CD8-positive, alpha-beta memory T cell (primary cell): ENCODE measurements at regions not wholly inside any gene's neighbourhood (a gene's known extent, or its start where the extent isn't known, plus 50 kb on each side); places are given as distances from the start of the nearest gene placed in this dataset.

Source experiments
- CTCF ChIA-PET: fragments of 350-600 bp; sonication (Branson Sonifier 250); formaldehyde crosslinking; loops from one replicate; lab custom pipeline; 2021; ENCODE audit warnings: antibody characterized with exemption; lab: Charles Lee
- POLR2A ChIA-PET: fragments of 350-600 bp; sonication (Branson Sonifier 250); formaldehyde crosslinking; loops from one replicate; lab custom pipeline; 2021; ENCODE audit warnings: antibody characterized with exemption; lab: Charles Lee
- DNase-seq, 5 donors: peaks; one replicate each; pipeline versions ENCODE4 v3.0.0 to v3.0.0-alpha.2; 2020 to 2022; ENCODE audit warnings: mixed read lengths in 1 of 5
- H3K27ac ChIP-seq: one replicate; pipeline ENCODE4 v1.7.0; 2013; ENCODE audit warnings: low read depth, mild to moderate bottlenecking, low read length, moderate library complexity
- H3K27me3 ChIP-seq: 2 replicates; pipeline ENCODE4 v1.7.0; 2013; ENCODE audit warnings: low read length, mild to moderate bottlenecking; ENCODE audit not compliant: insufficient read depth, poor library complexity, severe bottlenecking
- H3K36me3 ChIP-seq: 2 replicates; pipeline ENCODE4 v1.7.0; 2013; ENCODE audit warnings: mild to moderate bottlenecking, low read length, moderate library complexity; ENCODE audit not compliant: insufficient read depth
- H3K4me1 ChIP-seq: 2 replicates; pipeline ENCODE4 v1.7.0; 2013; ENCODE audit warnings: mild to moderate bottlenecking, low read length, moderate library complexity; ENCODE audit not compliant: insufficient read depth
- H3K4me3 ChIP-seq: 2 replicates; pipeline ENCODE4 v1.7.0; 2013; ENCODE audit warnings: mild to moderate bottlenecking, low read length
- H3K9me3 ChIP-seq: 2 replicates; pipeline ENCODE4 v1.7.0; 2013; ENCODE audit warnings: mild to moderate bottlenecking, low read length
- H3K27ac Mint-ChIP-seq, 8 donors: one replicate each; pipeline ENCODE4 v1.8.0; 2020 to 2021; ENCODE audit warnings: mixed read lengths in 8 of 8, mild to moderate bottlenecking in 6 of 8, inconsistent platforms in 3 of 8, moderate library complexity in 3 of 8
- H3K27me3 Mint-ChIP-seq, 2 donors: one replicate each; pipeline ENCODE4 v1.8.0; 2020 to 2021; ENCODE audit warnings: mixed read lengths in 2 of 2, mild to moderate bottlenecking in 1 of 2, moderate library complexity in 1 of 2
- H3K36me3 Mint-ChIP-seq, 3 donors: one replicate each; pipeline ENCODE4 v1.8.0; 2020 to 2021; ENCODE audit warnings: mixed read lengths in 3 of 3, inconsistent platforms in 1 of 3, mild to moderate bottlenecking in 1 of 3
- H3K4me1 Mint-ChIP-seq, 3 donors: one replicate each; pipeline ENCODE4 v1.8.0; 2020 to 2021; ENCODE audit warnings: mixed read lengths in 3 of 3, inconsistent platforms in 1 of 3, mild to moderate bottlenecking in 1 of 3
- H3K4me3 Mint-ChIP-seq, 7 donors: one replicate each; pipeline ENCODE4 v1.8.0; 2020 to 2021; ENCODE audit warnings: mixed read lengths in 7 of 7, mild to moderate bottlenecking in 6 of 7, moderate library complexity in 4 of 7, inconsistent platforms in 2 of 7
- H3K9me3 Mint-ChIP-seq, 5 donors: one replicate each; pipeline ENCODE4 v1.8.0; 2020 to 2022; ENCODE audit warnings: mixed read lengths in 5 of 5, mild to moderate bottlenecking in 3 of 5, moderate library complexity in 2 of 5, inconsistent platforms in 1 of 5

GRCh38 chr6:98339506-98339905 is 494.9 kb upstream of the POU3F2 start:
- Mint-ChIP-seq H3K36me3 (no peaks in the 10 kb centered on the region), H3K9me3 (peaks cover 0 to 6% (median 3%) of the 10 kb centered on the region in 5 donors), H3K27me3 (no peaks in the 10 kb centered on the region), H3K4me1 (no peaks in the 10 kb centered on the region), H3K4me3 (no peak overlapping the region), H3K27ac (no peak overlapping the region)
- no peak overlapping the region for H3K27ac ChIP-seq
- no peaks in the 10 kb centered on the region for H3K9me3 ChIP-seq
- ChIA-PET POLR2A (no interaction called here), CTCF (no interaction called here)
- no peaks in the 10 kb centered on the region for H3K27me3 ChIP-seq
- DNase-seq, result no peak
- no peaks in the 10 kb centered on the region for H3K36me3 ChIP-seq
- H3K4me1 ChIP-seq, result no peaks in the 10 kb centered on the region
- H3K4me3 ChIP-seq, result no peak overlapping the region

- H3K27ac ChIP-seq, result no peak overlapping the region
- Mint-ChIP-seq H3K4me3 (no peak overlapping the region), H3K9me3 (peaks cover 0 to 5% (median 2%) of the 10 kb centered on the region in 5 donors), H3K27me3 (no peaks in the 10 kb centered on the region), H3K36me3 (no peaks in the 10 kb centered on the region), H3K4me1 (no peaks in the 10 kb centered on the region), H3K27ac (no peak overlapping the region)
- H3K36me3 ChIP-seq, result no peaks in the 10 kb centered on the region
- H3K4me1 ChIP-seq, result no peaks in the 10 kb centered on the region
- no peak for DNase-seq
- no peak overlapping the region for H3K4me3 ChIP-seq
- no peaks in the 10 kb centered on the region for H3K9me3 ChIP-seq
- POLR2A ChIA-PET, result no interaction called here
- H3K27me3 ChIP-seq, result no peaks in the 10 kb centered on the region
- CTCF ChIA-PET, result no interaction called here
Observed at GRCh38 chr6:98343004-98343403, 491.4 kb upstream of the POU3F2 start.

- peaks cover 0 to 5% (median 2%) of the 10 kb centered on the region in 5 donors for H3K9me3 Mint-ChIP-seq
- H3K4me1 Mint-ChIP-seq, result no peaks in the 10 kb centered on the region
- Histone ChIP-seq H3K4me1 (no peaks in the 10 kb centered on the region), H3K4me3 (no peak overlapping the region), H3K27ac (no peak overlapping the region), H3K9me3 (no peaks in the 10 kb centered on the region), H3K36me3 (no peaks in the 10 kb centered on the region), H3K27me3 (no peaks in the 10 kb centered on the region)
- no peaks in the 10 kb centered on the region for H3K27me3 Mint-ChIP-seq
- CTCF ChIA-PET, result no interaction called here
- DNase-seq, result no peak
- POLR2A ChIA-PET, result no interaction called here
- no peaks in the 10 kb centered on the region for H3K36me3 Mint-ChIP-seq
- H3K4me3 Mint-ChIP-seq, result no peak overlapping the region
- H3K27ac Mint-ChIP-seq, result no peak overlapping the region
Observed at GRCh38 chr6:98343797-98344196, 490.6 kb upstream of the POU3F2 start.

- H3K4me3 ChIP-seq, result no peak overlapping the region
- no peak for DNase-seq
- H3K27me3 ChIP-seq, result no peaks in the 10 kb centered on the region
- no peaks in the 10 kb centered on the region for H3K4me1 ChIP-seq
- no peaks in the 10 kb centered on the region for H3K4me1 Mint-ChIP-seq
- H3K36me3 Mint-ChIP-seq, result no peaks in the 10 kb centered on the region
- H3K4me3 Mint-ChIP-seq, result no peak overlapping the region
- CTCF ChIA-PET, result no interaction called here
- peaks cover 0 to 4% (median 0%) of the 10 kb centered on the region in 5 donors for H3K9me3 Mint-ChIP-seq
- H3K27ac Mint-ChIP-seq, result no peak overlapping the region
- POLR2A ChIA-PET, result no interaction called here
- H3K27ac ChIP-seq, result no peak overlapping the region
- H3K36me3 ChIP-seq, result no peaks in the 10 kb centered on the region
- no peaks in the 10 kb centered on the region for H3K27me3 Mint-ChIP-seq
- H3K9me3 ChIP-seq, result no peaks in the 10 kb centered on the region
Observed at GRCh38 chr6:98352348-98352747, 482.0 kb upstream of the POU3F2 start.

GRCh38 chr6:98358173-98358572 is 476.2 kb upstream of the POU3F2 start:
- no peaks in the 10 kb centered on the region for H3K27me3 Mint-ChIP-seq
- H3K9me3 Mint-ChIP-seq, result peaks cover 0 to 9% (median 0%) of the 10 kb centered on the region in 5 donors
- H3K4me1 ChIP-seq, result no peaks in the 10 kb centered on the region
- no peaks in the 10 kb centered on the region for H3K36me3 ChIP-seq
- no peak overlapping the region for H3K27ac Mint-ChIP-seq
- POLR2A ChIA-PET, result no interaction called here
- H3K9me3 ChIP-seq, result no peaks in the 10 kb centered on the region
- peaks cover 0 to 2% (median 0%) of the 10 kb centered on the region in 3 donors for H3K36me3 Mint-ChIP-seq
- H3K4me3 Mint-ChIP-seq, result no peak overlapping the region
- no peak for DNase-seq
- no peaks in the 10 kb centered on the region for H3K27me3 ChIP-seq
- CTCF ChIA-PET, result no interaction called here
- no peak overlapping the region for H3K27ac ChIP-seq
- no peak overlapping the region for H3K4me3 ChIP-seq
- H3K4me1 Mint-ChIP-seq, result no peaks in the 10 kb centered on the region

- Histone ChIP-seq H3K27ac (no peak overlapping the region), H3K4me1 (no peaks in the 10 kb centered on the region), H3K9me3 (no peaks in the 10 kb centered on the region), H3K4me3 (no peak overlapping the region), H3K27me3 (no peaks in the 10 kb centered on the region), H3K36me3 (no peaks in the 10 kb centered on the region)
- peaks cover 0 to 11% (median 4%) of the 10 kb centered on the region in 5 donors for H3K9me3 Mint-ChIP-seq
- H3K4me1 Mint-ChIP-seq, result no peaks in the 10 kb centered on the region
- DNase-seq, result no peak
- POLR2A ChIA-PET, result no interaction called here
- no peak overlapping the region for H3K27ac Mint-ChIP-seq
- H3K36me3 Mint-ChIP-seq, result no peaks in the 10 kb centered on the region
- no peaks in the 10 kb centered on the region for H3K27me3 Mint-ChIP-seq
- H3K4me3 Mint-ChIP-seq, result no peak overlapping the region
- CTCF ChIA-PET, result no interaction called here
Observed at GRCh38 chr6:98366371-98366770, 468.0 kb upstream of the POU3F2 start.

GRCh38 chr6:98380589-98380988 is 453.8 kb upstream of the POU3F2 start:
- H3K27ac Mint-ChIP-seq, result no peak overlapping the region
- ChIA-PET CTCF (no interaction called here), POLR2A (no interaction called here)
- H3K4me1 Mint-ChIP-seq, result no peaks in the 10 kb centered on the region
- no peaks in the 10 kb centered on the region for H3K9me3 ChIP-seq
- H3K36me3 ChIP-seq, result no peaks in the 10 kb centered on the region
- peaks cover 0 to 16% (median 3%) of the 10 kb centered on the region in 5 donors for H3K9me3 Mint-ChIP-seq
- no peak for DNase-seq
- H3K36me3 Mint-ChIP-seq, result no peaks in the 10 kb centered on the region
- H3K27me3 Mint-ChIP-seq, result no peaks in the 10 kb centered on the region
- H3K27me3 ChIP-seq, result no peaks in the 10 kb centered on the region
- H3K4me3 Mint-ChIP-seq, result no peak overlapping the region
- no peak overlapping the region for H3K4me3 ChIP-seq
- no peaks in the 10 kb centered on the region for H3K4me1 ChIP-seq
- no peak overlapping the region for H3K27ac ChIP-seq

GRCh38 chr6:98382246-98382645 is 452.1 kb upstream of the POU3F2 start:
- H3K36me3 ChIP-seq, result no peaks in the 10 kb centered on the region
- H3K4me3 Mint-ChIP-seq, result no peak overlapping the region
- H3K27ac Mint-ChIP-seq, result no peak overlapping the region
- no peak for DNase-seq
- H3K27me3 Mint-ChIP-seq, result no peaks in the 10 kb centered on the region
- H3K27me3 ChIP-seq, result no peaks in the 10 kb centered on the region
- CTCF ChIA-PET, result no interaction called here
- H3K4me1 Mint-ChIP-seq, result no peaks in the 10 kb centered on the region
- no peaks in the 10 kb centered on the region for H3K9me3 ChIP-seq
- H3K9me3 Mint-ChIP-seq, result peaks cover 0 to 10% (median 0%) of the 10 kb centered on the region in 5 donors
- H3K4me1 ChIP-seq, result no peaks in the 10 kb centered on the region
- POLR2A ChIA-PET, result no interaction called here
- no peaks in the 10 kb centered on the region for H3K36me3 Mint-ChIP-seq
- no peak overlapping the region for H3K4me3 ChIP-seq
- H3K27ac ChIP-seq, result no peak overlapping the region

- POLR2A ChIA-PET, result no interaction called here
- Histone ChIP-seq H3K4me1 (no peaks in the 10 kb centered on the region), H3K36me3 (no peaks in the 10 kb centered on the region), H3K9me3 (no peaks in the 10 kb centered on the region), H3K27ac (no peak overlapping the region), H3K4me3 (no peak overlapping the region), H3K27me3 (no peaks in the 10 kb centered on the region)
- CTCF ChIA-PET, result no interaction called here
- Mint-ChIP-seq H3K4me3 (no peak overlapping the region), H3K9me3 (peaks cover 0 to 6% (median 2%) of the 10 kb centered on the region in 5 donors), H3K27me3 (no peaks in the 10 kb centered on the region), H3K27ac (no peak overlapping the region), H3K36me3 (no peaks in the 10 kb centered on the region), H3K4me1 (no peaks in the 10 kb centered on the region)
- no peak for DNase-seq
Observed at GRCh38 chr6:98384334-98384733, 450.0 kb upstream of the POU3F2 start.
